Adrenal gland (tissue), 5 donors: ENCODE measurements at regions not wholly inside any gene's neighbourhood (a gene's known extent, or its start where the extent isn't known, plus 50 kb on each side); places are given as distances from the start of the nearest gene placed in this dataset.
"Not testable (repeated sequence)": the region's sequence is repeated elsewhere in the genome, so short reads cannot be mapped to it uniquely, and the experiment has no call there.

Experiments used
- POLR2A ChIP-seq, 2 donors: fragments of 450-650 bp; IDR thresholded peaks; one replicate each; pipeline ENCODE4 v1.6.1; 2017; ENCODE audit warnings: antibody characterized with exemption in 2 of 2, mild to moderate bottlenecking in 2 of 2, moderate library complexity in 1 of 2
- TF ChIP-seq, protein P1 (sequence below), 6 experiments: fragments of 450-650 bp in 4 of 6; fragments of 200-600 bp in 2 of 6; sonication (generic) in 1 of 6; IDR thresholded peaks; 1 replicate in 5 of 6; 2 replicates in 1 of 6; pipeline versions ENCODE4 v1.5.1 to v1.8.0; 2016 to 2021; ENCODE audit warnings: antibody characterized with exemption in 6 of 6, mild to moderate bottlenecking in 2 of 6, moderate library complexity in 1 of 6
- donor health status: DM: no; HTN: no; CAD: no.

DNA sequence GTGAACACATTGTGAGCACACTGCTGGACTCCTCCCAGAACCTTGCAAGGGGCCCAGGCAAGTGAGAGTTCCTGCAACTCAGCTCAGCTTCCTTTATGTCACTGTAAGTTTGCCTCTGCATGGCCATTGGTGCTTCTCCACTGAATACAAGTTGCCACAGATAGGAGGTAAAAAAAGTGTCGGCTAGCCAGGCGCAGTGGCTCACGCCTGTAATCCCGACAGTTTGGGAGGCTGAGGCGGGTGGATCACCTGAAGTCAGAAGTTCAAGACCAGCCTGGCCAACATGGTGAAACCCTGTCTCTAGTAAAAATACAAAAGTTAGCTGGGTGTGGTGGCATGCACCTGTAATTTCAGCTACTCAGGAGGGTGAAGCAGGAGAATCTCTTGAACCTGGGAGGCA lies 435.8 kb downstream of the CNTN3 start:
- TF ChIP-seq, protein P1, sequence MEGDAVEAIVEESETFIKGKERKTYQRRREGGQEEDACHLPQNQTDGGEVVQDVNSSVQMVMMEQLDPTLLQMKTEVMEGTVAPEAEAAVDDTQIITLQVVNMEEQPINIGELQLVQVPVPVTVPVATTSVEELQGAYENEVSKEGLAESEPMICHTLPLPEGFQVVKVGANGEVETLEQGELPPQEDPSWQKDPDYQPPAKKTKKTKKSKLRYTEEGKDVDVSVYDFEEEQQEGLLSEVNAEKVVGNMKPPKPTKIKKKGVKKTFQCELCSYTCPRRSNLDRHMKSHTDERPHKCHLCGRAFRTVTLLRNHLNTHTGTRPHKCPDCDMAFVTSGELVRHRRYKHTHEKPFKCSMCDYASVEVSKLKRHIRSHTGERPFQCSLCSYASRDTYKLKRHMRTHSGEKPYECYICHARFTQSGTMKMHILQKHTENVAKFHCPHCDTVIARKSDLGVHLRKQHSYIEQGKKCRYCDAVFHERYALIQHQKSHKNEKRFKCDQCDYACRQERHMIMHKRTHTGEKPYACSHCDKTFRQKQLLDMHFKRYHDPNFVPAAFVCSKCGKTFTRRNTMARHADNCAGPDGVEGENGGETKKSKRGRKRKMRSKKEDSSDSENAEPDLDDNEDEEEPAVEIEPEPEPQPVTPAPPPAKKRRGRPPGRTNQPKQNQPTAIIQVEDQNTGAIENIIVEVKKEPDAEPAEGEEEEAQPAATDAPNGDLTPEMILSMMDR (IDR thresholded peaks at IDR 0.05): not testable (repeated sequence)
- TF ChIP-seq POLR2A (IDR thresholded peaks at IDR 0.05): not testable (repeated sequence)
